GM23338 (cell line): ENCODE measurements at regions not wholly inside any gene's neighbourhood (a gene's known extent, or its start where the extent isn't known, plus 50 kb on each side); places are given as distances from the start of the nearest gene placed in this dataset.

ENCODE experiments used
- ATAC-seq: fragments of 200-7000 bp; cut with Tn5 transposase; 3 replicates; pipeline ENCODE4 v1.9.1; 2020
- DNase-seq: peaks from one replicate; pipeline ENCODE4 v3.0.0-alpha.2; 2015; ENCODE audit warnings: low spot score
- H2AFZ ChIP-seq: fragments of 200-600 bp; sonication (generic); 2 replicates; pipeline ENCODE4 v1.8.0; 2016; ENCODE audit warnings: antibody characterized with exemption, mild to moderate bottlenecking, moderate library complexity
- H3F3A ChIP-seq: fragments of 200-600 bp; sonication (generic); replicated peaks from 2 replicates; pipeline ENCODE4 v1.8.0; 2017; ENCODE audit warnings: antibody characterized with exemption, mixed run types, low read depth
- H3K27ac ChIP-seq: fragments of 200-600 bp; sonication (generic); 2 replicates; pipeline ENCODE4 v1.6.1; 2016; ENCODE audit warnings: low read depth
- H3K27me3 ChIP-seq: fragments of 200-600 bp; sonication (generic); 2 replicates; pipeline ENCODE4 v1.8.0; 2016; ENCODE audit warnings: mild to moderate bottlenecking, mixed run types, moderate library complexity; ENCODE audit not compliant: insufficient read depth
- H3K36me3 ChIP-seq: fragments of 200-600 bp; sonication (generic); 2 replicates; pipeline ENCODE4 v1.8.0; 2016; ENCODE audit warnings: mild to moderate bottlenecking; ENCODE audit not compliant: insufficient read depth
- H3K4me1 ChIP-seq: fragments of 200-600 bp; sonication (generic); 2 replicates; pipeline ENCODE4 v1.8.0; 2016; ENCODE audit warnings: mild to moderate bottlenecking, moderate library complexity; ENCODE audit not compliant: insufficient read depth
- H3K4me2 ChIP-seq: fragments of 200-600 bp; sonication (generic); 2 replicates; pipeline ENCODE4 v1.7.1; 2017; ENCODE audit warnings: mixed run types
- H3K4me3 ChIP-seq: fragments of 200-600 bp; sonication (generic); 2 replicates; pipeline ENCODE4 v1.6.1; 2016; ENCODE audit warnings: mixed run types
- H3K79me2 ChIP-seq: fragments of 200-600 bp; sonication (generic); replicated peaks from 2 replicates; pipeline ENCODE4 v1.8.0; 2017; ENCODE audit warnings: mild to moderate bottlenecking; ENCODE audit not compliant: insufficient read depth
- H3K9me2 ChIP-seq: fragments of 200-600 bp; sonication (generic); 2 replicates; pipeline ENCODE4 v1.8.0; 2017; ENCODE audit not compliant: insufficient read depth
- H4K20me1 ChIP-seq: fragments of 200-600 bp; sonication (generic); replicated peaks from 2 replicates; pipeline ENCODE4 v1.8.0; 2017; ENCODE audit warnings: mild to moderate bottlenecking; ENCODE audit not compliant: insufficient read depth
- H3K27ac Mint-ChIP-seq: 2 replicates; pipeline ENCODE4 v1.8.0; 2020; ENCODE audit warnings: inconsistent platforms, mild to moderate bottlenecking, moderate library complexity, mixed read lengths
- H3K27me3 Mint-ChIP-seq: 3 replicates; pipeline ENCODE4 v1.8.0; 2022; ENCODE audit warnings: low read depth, mild to moderate bottlenecking, moderate library complexity, mixed read lengths, inconsistent platforms; ENCODE audit not compliant: insufficient read depth, poor library complexity
- H3K36me3 Mint-ChIP-seq: 3 replicates; pipeline ENCODE4 v1.8.0; 2021; ENCODE audit warnings: low read depth, mild to moderate bottlenecking, inconsistent platforms, moderate library complexity, mixed read lengths
- H3K4me1 Mint-ChIP-seq: 3 replicates; pipeline ENCODE4 v1.8.0; 2020; ENCODE audit warnings: mild to moderate bottlenecking, inconsistent platforms, mixed read lengths
- H3K4me3 Mint-ChIP-seq: 3 replicates; pipeline ENCODE4 v1.8.0; 2021; ENCODE audit warnings: moderate library complexity, mild to moderate bottlenecking, inconsistent platforms, mixed read lengths
- H3K9me3 Mint-ChIP-seq: 3 replicates; pipeline ENCODE4 v1.8.0; 2020; ENCODE audit warnings: moderate library complexity, mild to moderate bottlenecking, inconsistent platforms, mixed read lengths
- CREB1 ChIP-seq: fragments of 250-450 bp; sonication (Bioruptor Pico); IDR thresholded peaks from 2 replicates; pipeline ENCODE4 v1.5.0; 2020; ENCODE audit warnings: low read depth, mild to moderate bottlenecking, moderate library complexity
- CTCF ChIP-seq, 2 experiments: fragments of 200-600 bp in 1 of 2; sonication (generic) in 1 of 2; conservative IDR thresholded peaks; 2 replicates each; pipeline versions ENCODE4 v1.5.1 to v1.6.1; 2016 to 2017; ENCODE audit warnings: antibody characterized with exemption in 2 of 2, low read depth in 2 of 2, mild to moderate bottlenecking in 2 of 2, moderate library complexity in 1 of 2
- ETS1 ChIP-seq: IDR thresholded peaks from 2 replicates; pipeline ENCODE4 v1.6.1; 2016; ENCODE audit warnings: antibody characterized with exemption
- EZH2 ChIP-seq: fragments of 200-600 bp; sonication (generic); IDR thresholded peaks from one replicate; pipeline ENCODE4 v1.8.0; 2017; ENCODE audit warnings: antibody characterized with exemption, mild to moderate bottlenecking, low read depth; ENCODE audit not compliant: unreplicated experiment
- EZH2phosphoT487 ChIP-seq: fragments of 200-600 bp; sonication (generic); IDR thresholded peaks from one replicate; pipeline ENCODE4 v1.8.1; 2018; ENCODE audit warnings: antibody characterized with exemption; ENCODE audit not compliant: unreplicated experiment
- JUNB ChIP-seq: IDR thresholded peaks from one replicate; pipeline ENCODE4 v1.6.1; 2016; ENCODE audit warnings: antibody characterized with exemption; ENCODE audit not compliant: unreplicated experiment
- NANOG ChIP-seq: IDR thresholded peaks from 2 replicates; pipeline ENCODE4 v1.6.1; 2016; ENCODE audit warnings: antibody characterized with exemption, borderline replicate concordance
- REST ChIP-seq: IDR thresholded peaks from one replicate; pipeline ENCODE4 v1.6.1; 2018; ENCODE audit warnings: antibody characterized with exemption; ENCODE audit not compliant: unreplicated experiment
- STAT1 ChIP-seq: IDR thresholded peaks from one replicate; pipeline ENCODE4 v1.6.1; 2016; ENCODE audit warnings: antibody characterized with exemption; ENCODE audit not compliant: unreplicated experiment
- ZNF114 ChIP-seq: fragments of 250-450 bp; sonication (Bioruptor Pico); IDR thresholded peaks from 2 replicates; pipeline ENCODE4 v1.5.0; 2020; ENCODE audit warnings: mild to moderate bottlenecking, moderate library complexity
- ZNF331 ChIP-seq: fragments of 250-450 bp; sonication (Bioruptor Pico); IDR thresholded peaks from 2 replicates; pipeline ENCODE4 v1.5.0; 2020; ENCODE audit warnings: low read depth, mild to moderate bottlenecking, moderate library complexity

GRCh38 chrX:39249999-39250398, 448.7 kb downstream of the MID1IP1 start:
- no peak overlapping the region for H3K4me2 ChIP-seq
- TF ChIP-seq NANOG (no peak), JUNB (no peak), ZNF114 (CRISPR knock-in tag) (no peak), EZH2phosphoT487 (no peak), CTCF (conservative IDR thresholded peaks at IDR 0.05; ENCODE audit: low read depth in 2 of 2) (peak; percentile 17 to 35; a peak in 1 of 4 replicates)
- no peak overlapping the region for H2AFZ ChIP-seq
- H3K36me3 Mint-ChIP-seq, result no peaks in the 10 kb centered on the region
- H3K27me3 ChIP-seq, result no peaks in the 10 kb centered on the region
- no peaks in the 10 kb centered on the region for H3F3A ChIP-seq
- peaks cover 7% of the 10 kb centered on the region for H3K4me1 ChIP-seq
- no peaks in the 10 kb centered on the region for H3K79me2 ChIP-seq
- peaks cover 8% of the 10 kb centered on the region; the same call in 2 of the 3 replicates for H3K4me1 Mint-ChIP-seq
- no peaks in the 10 kb centered on the region for H3K9me3 Mint-ChIP-seq
- no peaks in the 10 kb centered on the region for H4K20me1 ChIP-seq
- H3K27ac ChIP-seq, result no peak overlapping the region
- H3K27ac Mint-ChIP-seq, result no peak overlapping the region
- no peak overlapping the region for H3K4me3 ChIP-seq
- no peaks in the 10 kb centered on the region for H3K27me3 Mint-ChIP-seq
- no peak for DNase-seq
- H3K36me3 ChIP-seq, result no peaks in the 10 kb centered on the region
- H3K4me3 Mint-ChIP-seq, result no peak overlapping the region
- ATAC-seq, result no peak
- no peaks in the 10 kb centered on the region for H3K9me2 ChIP-seq

- H3K36me3 ChIP-seq, result no peaks in the 10 kb centered on the region
- Mint-ChIP-seq H3K27ac (no peak overlapping the region), H3K27me3 (no peaks in the 10 kb centered on the region), H3K9me3 (no peaks in the 10 kb centered on the region), H3K4me3 (no peak overlapping the region), H3K4me1 (peaks cover 8% of the 10 kb centered on the region; the same call in 2 of the 3 replicates), H3K36me3 (no peaks in the 10 kb centered on the region)
- H3K9me2 ChIP-seq, result no peaks in the 10 kb centered on the region
- no peak for ATAC-seq
- no peak for TF ChIP-seq NANOG
- no peaks in the 10 kb centered on the region for H3F3A ChIP-seq
- no peak overlapping the region for H2AFZ ChIP-seq
- H3K4me1 ChIP-seq, result peaks cover 7% of the 10 kb centered on the region
- H3K4me2 ChIP-seq, result no peak overlapping the region
- no peaks in the 10 kb centered on the region for H3K27me3 ChIP-seq
- H3K27ac ChIP-seq, result no peak overlapping the region
- no peak for DNase-seq
- H4K20me1 ChIP-seq, result no peaks in the 10 kb centered on the region
- H3K79me2 ChIP-seq, result no peaks in the 10 kb centered on the region
- no peak overlapping the region for H3K4me3 ChIP-seq
These were observed 450.7 kb downstream of the MID1IP1 start for GRCh38 chrX:39251995-39252394.

- H3K4me2 ChIP-seq, result no peak overlapping the region
- Mint-ChIP-seq H3K4me1 (no peaks in the 10 kb centered on the region), H3K27ac (no peak overlapping the region), H3K36me3 (no peaks in the 10 kb centered on the region), H3K9me3 (no peaks in the 10 kb centered on the region), H3K4me3 (no peak overlapping the region), H3K27me3 (no peaks in the 10 kb centered on the region)
- H4K20me1 ChIP-seq, result no peaks in the 10 kb centered on the region
- no peaks in the 10 kb centered on the region for H3K27me3 ChIP-seq
- no peaks in the 10 kb centered on the region for H3K4me1 ChIP-seq
- H3K4me3 ChIP-seq, result no peak overlapping the region
- no peak overlapping the region for H3K27ac ChIP-seq
- H3F3A ChIP-seq, result no peaks in the 10 kb centered on the region
- DNase-seq, result no peak
- H3K79me2 ChIP-seq, result no peaks in the 10 kb centered on the region
- ATAC-seq, result no peak
- no peaks in the 10 kb centered on the region for H3K9me2 ChIP-seq
- no peak overlapping the region for H2AFZ ChIP-seq
- no peaks in the 10 kb centered on the region for H3K36me3 ChIP-seq
- TF ChIP-seq CREB1 (CRISPR knock-in tag) (no peak), EZH2 (no peak), REST (no peak), ZNF331 (no peak), EZH2phosphoT487 (no peak), STAT1 (no peak), ETS1 (no peak)
These were observed 452.3 kb downstream of the MID1IP1 start for GRCh38 chrX:39253551-39253950.
